CD8-positive, alpha-beta memory T cell (primary cell): ENCODE measurements at regions not wholly inside any gene's neighbourhood (a gene's known extent, or its start where the extent isn't known, plus 50 kb on each side); places are given as distances from the start of the nearest gene placed in this dataset.

Experiments used
- CTCF ChIA-PET: fragments of 350-600 bp; sonication (Branson Sonifier 250); formaldehyde crosslinking; loops from one replicate; lab custom pipeline; 2021; ENCODE audit warnings: antibody characterized with exemption; lab: Charles Lee
- POLR2A ChIA-PET: fragments of 350-600 bp; sonication (Branson Sonifier 250); formaldehyde crosslinking; loops from one replicate; lab custom pipeline; 2021; ENCODE audit warnings: antibody characterized with exemption; lab: Charles Lee
- DNase-seq, 5 donors: peaks; one replicate each; pipeline versions ENCODE4 v3.0.0 to v3.0.0-alpha.2; 2020 to 2022; ENCODE audit warnings: mixed read lengths in 1 of 5
- H3K27ac ChIP-seq: one replicate; pipeline ENCODE4 v1.7.0; 2013; ENCODE audit warnings: low read depth, mild to moderate bottlenecking, low read length, moderate library complexity
- H3K27me3 ChIP-seq: 2 replicates; pipeline ENCODE4 v1.7.0; 2013; ENCODE audit warnings: low read length, mild to moderate bottlenecking; ENCODE audit not compliant: insufficient read depth, poor library complexity, severe bottlenecking
- H3K36me3 ChIP-seq: 2 replicates; pipeline ENCODE4 v1.7.0; 2013; ENCODE audit warnings: mild to moderate bottlenecking, low read length, moderate library complexity; ENCODE audit not compliant: insufficient read depth
- H3K4me1 ChIP-seq: 2 replicates; pipeline ENCODE4 v1.7.0; 2013; ENCODE audit warnings: mild to moderate bottlenecking, low read length, moderate library complexity; ENCODE audit not compliant: insufficient read depth
- H3K4me3 ChIP-seq: 2 replicates; pipeline ENCODE4 v1.7.0; 2013; ENCODE audit warnings: mild to moderate bottlenecking, low read length
- H3K9me3 ChIP-seq: 2 replicates; pipeline ENCODE4 v1.7.0; 2013; ENCODE audit warnings: mild to moderate bottlenecking, low read length
- H3K27ac Mint-ChIP-seq, 8 donors: one replicate each; pipeline ENCODE4 v1.8.0; 2020 to 2021; ENCODE audit warnings: mixed read lengths in 8 of 8, mild to moderate bottlenecking in 6 of 8, inconsistent platforms in 3 of 8, moderate library complexity in 3 of 8
- H3K27me3 Mint-ChIP-seq, 2 donors: one replicate each; pipeline ENCODE4 v1.8.0; 2020 to 2021; ENCODE audit warnings: mixed read lengths in 2 of 2, mild to moderate bottlenecking in 1 of 2, moderate library complexity in 1 of 2
- H3K36me3 Mint-ChIP-seq, 3 donors: one replicate each; pipeline ENCODE4 v1.8.0; 2020 to 2021; ENCODE audit warnings: mixed read lengths in 3 of 3, inconsistent platforms in 1 of 3, mild to moderate bottlenecking in 1 of 3
- H3K4me1 Mint-ChIP-seq, 3 donors: one replicate each; pipeline ENCODE4 v1.8.0; 2020 to 2021; ENCODE audit warnings: mixed read lengths in 3 of 3, inconsistent platforms in 1 of 3, mild to moderate bottlenecking in 1 of 3
- H3K4me3 Mint-ChIP-seq, 7 donors: one replicate each; pipeline ENCODE4 v1.8.0; 2020 to 2021; ENCODE audit warnings: mixed read lengths in 7 of 7, mild to moderate bottlenecking in 6 of 7, moderate library complexity in 4 of 7, inconsistent platforms in 2 of 7
- H3K9me3 Mint-ChIP-seq, 5 donors: one replicate each; pipeline ENCODE4 v1.8.0; 2020 to 2022; ENCODE audit warnings: mixed read lengths in 5 of 5, mild to moderate bottlenecking in 3 of 5, moderate library complexity in 2 of 5, inconsistent platforms in 1 of 5

DNA sequence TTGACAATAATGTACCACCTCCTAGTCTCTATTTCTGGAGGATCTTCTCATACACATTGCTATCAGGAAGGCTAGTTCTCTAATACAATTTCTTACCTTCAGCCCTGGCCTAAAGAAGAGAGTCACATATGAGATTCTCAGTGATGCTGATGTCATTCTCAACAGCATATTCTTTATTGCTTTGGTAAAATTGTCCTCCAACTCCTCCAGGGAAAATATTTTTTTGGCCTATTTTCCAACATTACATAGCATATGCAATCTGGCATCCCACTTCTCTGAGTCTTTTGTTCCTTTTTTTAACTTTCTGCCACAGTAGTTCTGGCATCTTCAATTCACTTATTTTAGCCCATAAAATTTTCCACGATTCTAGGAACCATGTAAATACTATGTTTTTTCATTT, 2363.1 kb downstream of the ARAP2 start:
- POLR2A ChIA-PET = no interaction called here
- no peaks in the 10 kb centered on the region for H3K36me3 ChIP-seq
- H3K36me3 Mint-ChIP-seq = no peaks in the 10 kb centered on the region
- H3K9me3 ChIP-seq = no peaks in the 10 kb centered on the region
- no peak overlapping the region for H3K4me3 ChIP-seq
- H3K4me3 Mint-ChIP-seq = no peak overlapping the region
- H3K27ac Mint-ChIP-seq = no peak overlapping the region
- no peaks in the 10 kb centered on the region for H3K4me1 ChIP-seq
- no peak overlapping the region for H3K27ac ChIP-seq
- H3K4me1 Mint-ChIP-seq = no peaks in the 10 kb centered on the region
- no peak for DNase-seq
- CTCF ChIA-PET = no interaction called here
- H3K9me3 Mint-ChIP-seq = peaks cover 6 to 31% (median 10%) of the 10 kb centered on the region in 5 donors
- no peaks in the 10 kb centered on the region for H3K27me3 Mint-ChIP-seq
- no peaks in the 10 kb centered on the region for H3K27me3 ChIP-seq

DNA sequence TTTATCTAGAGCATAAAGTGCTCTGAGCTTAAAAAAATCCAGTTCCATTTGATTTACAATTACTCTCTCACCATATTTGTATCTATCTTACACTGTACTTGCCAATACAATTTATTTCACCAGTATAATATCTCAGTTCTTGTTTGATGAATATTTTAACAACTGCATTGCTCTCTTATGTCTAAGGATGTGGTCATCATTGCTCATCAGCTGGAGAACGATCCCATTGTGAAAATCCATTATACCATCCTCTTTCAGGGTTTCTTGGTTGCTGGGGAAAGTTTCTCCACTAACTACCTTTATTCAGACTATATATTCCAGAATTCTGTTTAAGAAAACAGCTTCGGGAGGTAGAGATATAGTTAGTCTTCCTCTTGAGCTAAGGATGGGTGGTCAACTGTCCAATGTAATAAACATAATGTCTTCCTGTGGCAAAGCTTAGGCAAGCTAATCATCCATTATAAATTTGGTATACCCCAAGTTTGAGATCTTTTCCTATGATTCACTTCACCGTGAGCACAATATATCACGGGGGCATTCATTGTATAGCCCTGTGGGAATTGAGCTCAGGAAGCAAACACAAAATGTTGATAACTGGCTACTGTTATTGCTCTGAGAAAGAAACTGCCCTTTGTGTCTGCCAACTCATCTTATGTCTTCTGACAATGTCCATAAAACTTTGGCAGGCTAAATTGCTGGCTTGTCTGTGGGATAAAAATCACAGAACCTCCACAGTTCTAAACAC, 2361.9 kb downstream of the ARAP2 start:
- ChIA-PET CTCF (no interaction called here), POLR2A (no interaction called here)

DNA sequence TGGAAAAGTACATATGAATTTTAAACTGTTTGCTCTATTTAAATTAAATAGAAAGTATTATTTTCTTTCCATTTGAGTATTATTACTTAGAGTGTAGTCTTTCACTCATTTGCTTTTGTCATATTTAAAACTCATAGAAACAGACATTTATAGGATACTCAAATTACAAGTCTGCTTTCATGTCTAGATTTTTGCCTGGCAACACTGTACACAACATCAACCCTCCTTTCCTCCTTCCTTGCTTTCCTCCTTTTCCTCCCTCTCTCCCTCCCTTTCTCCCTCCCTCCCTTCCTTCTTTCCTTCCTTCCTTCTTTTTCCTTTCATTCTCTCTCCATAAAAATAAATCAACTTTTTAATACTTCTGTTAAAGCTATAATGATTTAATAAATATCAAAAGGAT, 2361.2 kb downstream of the ARAP2 start:
- ChIA-PET POLR2A (no interaction called here), CTCF (no interaction called here)
- Histone ChIP-seq H3K36me3 (no peaks in the 10 kb centered on the region), H3K9me3 (no peaks in the 10 kb centered on the region), H3K27me3 (no peaks in the 10 kb centered on the region), H3K4me3 (no peak overlapping the region), H3K4me1 (no peaks in the 10 kb centered on the region), H3K27ac (no peak overlapping the region)
- Mint-ChIP-seq H3K36me3 (no peaks in the 10 kb centered on the region), H3K4me3 (no peak overlapping the region), H3K27me3 (no peaks in the 10 kb centered on the region), H3K4me1 (no peaks in the 10 kb centered on the region), H3K27ac (no peak overlapping the region), H3K9me3 (peaks cover 0 to 31% (median 10%) of the 10 kb centered on the region in 5 donors)
- no peak for DNase-seq

More for the DNA sequence above, 2361.9 kb downstream of the ARAP2 start:
- no peak overlapping the region for H3K27ac Mint-ChIP-seq
- Histone ChIP-seq H3K27me3 (no peaks in the 10 kb centered on the region), H3K4me1 (no peaks in the 10 kb centered on the region), H3K27ac (no peak overlapping the region), H3K36me3 (no peaks in the 10 kb centered on the region), H3K9me3 (no peaks in the 10 kb centered on the region), H3K4me3 (no peak overlapping the region)
- H3K36me3 Mint-ChIP-seq = no peaks in the 10 kb centered on the region
- H3K9me3 Mint-ChIP-seq = peaks cover 2 to 29% (median 10%) of the 10 kb centered on the region in 5 donors
- DNase-seq = no peak
- no peak overlapping the region for H3K4me3 Mint-ChIP-seq
- H3K4me1 Mint-ChIP-seq = no peaks in the 10 kb centered on the region
- no peaks in the 10 kb centered on the region for H3K27me3 Mint-ChIP-seq

DNA sequence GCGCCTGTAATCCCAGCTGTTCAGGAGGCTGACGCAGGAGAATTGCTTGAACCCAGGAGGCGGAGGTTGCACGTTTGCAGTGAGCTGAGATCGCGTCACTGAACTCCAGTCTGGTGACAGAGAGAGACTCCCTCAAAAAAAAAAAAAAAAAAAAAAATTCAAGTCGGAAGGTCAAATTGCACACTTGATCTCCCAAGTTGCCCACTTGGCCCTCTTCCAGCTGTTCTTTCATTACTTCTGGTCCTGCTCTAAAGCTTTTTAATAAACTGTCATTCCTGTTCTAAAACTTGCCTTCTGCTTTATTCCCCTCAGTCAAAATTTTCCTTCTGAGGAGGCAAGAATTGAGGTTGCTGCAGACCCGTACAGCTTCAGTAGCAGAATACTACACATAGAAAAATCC, 2358.0 kb downstream of the ARAP2 start:
- Mint-ChIP-seq H3K27ac (no peak overlapping the region), H3K9me3 (peaks cover 2 to 23% (median 7%) of the 10 kb centered on the region in 5 donors), H3K36me3 (no peaks in the 10 kb centered on the region), H3K27me3 (no peaks in the 10 kb centered on the region), H3K4me1 (no peaks in the 10 kb centered on the region), H3K4me3 (no peak overlapping the region)
- DNase-seq = no peak
- no peak overlapping the region for H3K27ac ChIP-seq
- no peak overlapping the region for H3K4me3 ChIP-seq
- no peaks in the 10 kb centered on the region for H3K9me3 ChIP-seq
- POLR2A ChIA-PET = no interaction called here
- H3K4me1 ChIP-seq = no peaks in the 10 kb centered on the region
- CTCF ChIA-PET = no interaction called here
- no peaks in the 10 kb centered on the region for H3K27me3 ChIP-seq
- H3K36me3 ChIP-seq = no peaks in the 10 kb centered on the region

DNA sequence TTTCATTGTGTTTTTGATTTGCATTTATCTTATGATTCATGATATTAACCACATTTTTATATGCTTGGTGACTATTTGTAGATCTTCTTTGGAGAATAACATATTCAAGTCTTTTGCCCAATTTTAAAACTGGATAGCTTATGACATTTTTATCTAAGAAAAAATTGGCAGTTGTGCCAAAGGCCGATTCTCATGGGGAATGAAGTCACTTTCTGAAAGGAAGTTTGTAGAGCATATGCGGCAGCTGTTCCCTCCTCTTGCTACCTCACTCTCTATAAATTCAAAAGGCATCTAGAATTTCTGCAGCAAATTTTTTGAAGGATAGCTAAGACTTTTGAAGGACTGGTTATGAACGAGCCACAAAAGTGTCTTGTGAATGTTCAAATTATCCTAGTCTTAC, 2353.5 kb downstream of the ARAP2 start:
- no peak overlapping the region for H3K4me3 Mint-ChIP-seq
- H3K9me3 Mint-ChIP-seq = peaks cover 1 to 21% (median 4%) of the 10 kb centered on the region in 5 donors
- no peaks in the 10 kb centered on the region for H3K27me3 Mint-ChIP-seq

DNA sequence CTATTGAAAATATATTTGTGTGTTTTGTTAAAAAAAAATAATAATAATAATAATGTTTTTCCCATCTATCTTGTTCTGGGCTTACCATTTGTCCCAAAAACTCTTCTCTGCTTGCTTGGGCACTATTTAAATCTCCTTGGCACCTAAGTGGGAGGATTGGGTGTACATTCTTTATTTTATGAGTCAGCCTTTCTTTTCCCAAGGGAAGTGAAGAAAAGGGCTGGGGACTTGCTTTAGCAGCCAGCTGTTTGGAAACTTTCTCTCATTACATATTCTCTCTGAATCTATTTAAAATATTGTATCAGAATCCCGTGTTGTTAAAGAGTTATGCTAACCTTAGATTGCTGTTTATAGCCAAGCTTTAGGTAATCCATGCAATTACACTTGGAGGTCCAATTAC, 2332.4 kb downstream of the ARAP2 start:
- Histone ChIP-seq H3K4me1 (no peaks in the 10 kb centered on the region), H3K9me3 (no peaks in the 10 kb centered on the region), H3K4me3 (no peak overlapping the region), H3K27me3 (no peaks in the 10 kb centered on the region), H3K27ac (no peak overlapping the region), H3K36me3 (no peaks in the 10 kb centered on the region)
- Mint-ChIP-seq H3K9me3 (peaks cover 3 to 23% (median 10%) of the 10 kb centered on the region in 5 donors), H3K27me3 (no peaks in the 10 kb centered on the region), H3K27ac (no peak overlapping the region), H3K36me3 (no peaks in the 10 kb centered on the region), H3K4me3 (no peak overlapping the region), H3K4me1 (no peaks in the 10 kb centered on the region)
- no peak for DNase-seq
- ChIA-PET POLR2A (no interaction called here), CTCF (no interaction called here)

More for the DNA sequence above, 2353.5 kb downstream of the ARAP2 start:
- no peaks in the 10 kb centered on the region for H3K27me3 ChIP-seq
- H3K9me3 ChIP-seq = no peaks in the 10 kb centered on the region
- ChIA-PET CTCF (no interaction called here), POLR2A (no interaction called here)
- no peak overlapping the region for H3K4me3 ChIP-seq
- H3K27ac ChIP-seq = no peak overlapping the region
- no peaks in the 10 kb centered on the region for H3K36me3 ChIP-seq
- no peaks in the 10 kb centered on the region for H3K36me3 Mint-ChIP-seq
- DNase-seq = no peak
- no peaks in the 10 kb centered on the region for H3K4me1 ChIP-seq
- no peaks in the 10 kb centered on the region for H3K4me1 Mint-ChIP-seq
- H3K27ac Mint-ChIP-seq = no peak overlapping the region

DNA sequence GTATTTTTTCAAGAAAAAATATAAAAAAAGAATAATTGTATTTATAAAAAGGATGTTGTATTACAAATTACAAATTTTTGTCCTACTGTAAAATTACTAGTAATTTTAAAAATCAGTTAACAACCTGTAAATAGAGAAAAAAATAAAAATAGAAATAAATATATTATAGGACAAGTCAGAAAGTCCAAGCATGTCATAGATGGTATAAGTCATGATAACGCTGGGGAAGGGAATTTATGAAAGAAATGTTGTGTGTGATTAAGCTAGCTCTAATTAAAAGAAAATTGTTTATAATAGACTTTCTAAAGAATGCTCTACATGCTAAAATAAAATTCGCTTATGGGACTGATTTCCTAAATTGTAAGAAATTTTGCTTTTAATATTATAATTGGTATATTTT, 2329.9 kb downstream of the ARAP2 start:
- Histone ChIP-seq H3K9me3 (no peaks in the 10 kb centered on the region), H3K4me3 (no peak overlapping the region), H3K4me1 (no peaks in the 10 kb centered on the region), H3K27me3 (no peaks in the 10 kb centered on the region), H3K36me3 (no peaks in the 10 kb centered on the region), H3K27ac (no peak overlapping the region)
- no peak for DNase-seq
- ChIA-PET CTCF (no interaction called here), POLR2A (no interaction called here)
- no peak overlapping the region for H3K4me3 Mint-ChIP-seq
- H3K36me3 Mint-ChIP-seq = no peaks in the 10 kb centered on the region
- H3K27me3 Mint-ChIP-seq = no peaks in the 10 kb centered on the region
- H3K4me1 Mint-ChIP-seq = no peaks in the 10 kb centered on the region
- H3K27ac Mint-ChIP-seq = no peak overlapping the region
- peaks cover 0 to 21% (median 4%) of the 10 kb centered on the region in 5 donors for H3K9me3 Mint-ChIP-seq

DNA sequence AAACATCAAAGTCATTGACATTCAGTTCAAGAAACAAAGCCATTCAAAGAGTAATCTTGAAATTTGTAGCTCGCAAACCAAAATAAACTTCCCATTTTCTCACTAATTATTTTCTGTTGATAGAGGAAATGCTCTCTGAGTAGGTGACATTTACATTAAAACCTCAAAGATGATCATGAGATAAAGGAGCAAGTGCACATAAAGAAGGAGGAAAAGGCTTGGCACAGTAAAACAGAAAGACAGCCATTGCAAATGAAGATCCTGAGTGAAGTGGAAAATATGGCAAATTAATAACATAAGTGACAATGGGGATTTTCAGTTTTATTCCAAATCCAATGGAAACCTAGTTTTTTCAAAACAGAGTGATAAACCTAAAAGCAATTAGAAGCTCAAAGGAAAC, 2320.8 kb downstream of the ARAP2 start:
- no peak for DNase-seq
- Mint-ChIP-seq H3K4me3 (no peak overlapping the region), H3K27ac (no peak overlapping the region), H3K9me3 (peaks cover 9 to 35% (median 10%) of the 10 kb centered on the region in 5 donors), H3K4me1 (no peaks in the 10 kb centered on the region), H3K27me3 (no peaks in the 10 kb centered on the region), H3K36me3 (no peaks in the 10 kb centered on the region)
- ChIA-PET POLR2A (no interaction called here), CTCF (no interaction called here)
- no peaks in the 10 kb centered on the region for H3K36me3 ChIP-seq
- no peak overlapping the region for H3K27ac ChIP-seq
- no peaks in the 10 kb centered on the region for H3K4me1 ChIP-seq
- H3K27me3 ChIP-seq = no peaks in the 10 kb centered on the region
- H3K4me3 ChIP-seq = no peak overlapping the region
- no peaks in the 10 kb centered on the region for H3K9me3 ChIP-seq
